Osteocyte (in vitro differentiated cells): ENCODE measurements at regions not wholly inside any gene's neighbourhood (a gene's known extent, or its start where the extent isn't known, plus 50 kb on each side); places are given as distances from the start of the nearest gene placed in this dataset.
A peak's percentile ranks its signal among the peaks of the same experiment; 100 is the strongest.

Experiments
- DNase-seq: peaks from one replicate; pipeline ENCODE4 v3.0.0; 2021; ENCODE audit warnings: mixed read lengths; ENCODE audit not compliant: unreplicated experiment; ENCODE audit errors: extremely low spot score
- H3K27ac Mint-ChIP-seq: one replicate; pipeline ENCODE4 v1.8.0; 2021; ENCODE audit warnings: mild to moderate bottlenecking, mixed read lengths; ENCODE audit not compliant: unreplicated experiment
- H3K27me3 Mint-ChIP-seq: one replicate; pipeline ENCODE4 v1.8.0; 2021; ENCODE audit warnings: mixed read lengths; ENCODE audit not compliant: unreplicated experiment
- H3K36me3 Mint-ChIP-seq: one replicate; pipeline ENCODE4 v1.8.0; 2021; ENCODE audit warnings: mixed read lengths; ENCODE audit not compliant: unreplicated experiment
- H3K4me1 Mint-ChIP-seq: one replicate; pipeline ENCODE4 v1.8.0; 2021; ENCODE audit warnings: mixed read lengths; ENCODE audit not compliant: unreplicated experiment
- H3K4me3 Mint-ChIP-seq: one replicate; pipeline ENCODE4 v1.8.0; 2021; ENCODE audit warnings: mild to moderate bottlenecking, moderate library complexity, mixed read lengths; ENCODE audit not compliant: unreplicated experiment
- H3K9me3 Mint-ChIP-seq: one replicate; pipeline ENCODE4 v1.8.0; 2021; ENCODE audit warnings: mixed read lengths; ENCODE audit not compliant: unreplicated experiment
- CTCF ChIP-seq: fragments of 200-600 bp; sonication (generic); IDR thresholded peaks from 2 replicates; pipeline ENCODE4 v1.5.0; 2021; ENCODE audit warnings: antibody characterized with exemption, mild to moderate bottlenecking, moderate library complexity

DNA sequence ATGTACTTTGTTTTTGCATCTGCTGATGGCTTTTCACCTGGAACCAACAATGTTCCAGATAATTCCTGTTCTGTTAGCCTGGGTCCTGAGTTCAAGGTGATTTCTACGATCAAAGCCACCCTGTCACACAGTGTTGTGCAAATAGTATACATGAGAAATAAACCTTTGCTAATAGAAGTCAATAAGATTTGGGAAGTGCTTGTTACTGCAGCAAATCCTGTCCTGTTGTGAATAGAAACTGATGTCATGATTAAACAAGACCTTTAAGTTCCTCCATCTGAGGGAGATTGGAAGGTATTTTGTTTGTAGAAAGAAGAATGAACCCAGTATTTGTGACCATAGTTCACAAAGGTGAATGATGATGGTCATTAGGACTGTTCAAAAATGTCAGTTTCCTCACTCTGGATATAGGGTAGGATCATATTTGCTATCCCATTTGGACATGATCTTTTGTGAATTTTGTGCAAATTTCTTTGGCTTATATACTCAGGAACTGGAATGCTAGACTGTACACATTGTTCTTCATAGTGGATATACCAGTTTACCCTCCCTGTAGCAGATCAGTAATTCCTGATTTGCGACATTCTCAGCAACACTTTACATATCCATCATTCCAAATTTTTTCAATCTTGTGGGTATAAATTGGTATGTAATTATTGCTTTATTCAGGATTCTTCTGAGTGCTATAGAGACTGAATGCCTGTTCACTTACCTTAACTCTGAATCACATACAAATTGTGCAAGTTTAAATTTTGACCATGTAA is 428.5 kb downstream of the METTL15 start:
- no peak overlapping the region for H3K27ac Mint-ChIP-seq
- DNase-seq: no peak
- no peak overlapping the region for H3K4me3 Mint-ChIP-seq
- TF ChIP-seq CTCF: no peak
- no peaks in the 10 kb centered on the region for H3K27me3 Mint-ChIP-seq
- peaks cover 3% of the 10 kb centered on the region for H3K4me1 Mint-ChIP-seq
- peaks cover 6% of the 10 kb centered on the region for H3K9me3 Mint-ChIP-seq
- peaks cover 2% of the 10 kb centered on the region for H3K36me3 Mint-ChIP-seq

GRCh38 chr11:28535677-28536076 is 427.5 kb downstream of the METTL15 start:
- no peak overlapping the region for H3K4me3 Mint-ChIP-seq
- peaks cover 3% of the 10 kb centered on the region for H3K4me1 Mint-ChIP-seq
- peaks cover 2% of the 10 kb centered on the region for H3K36me3 Mint-ChIP-seq
- DNase-seq: no peak
- H3K9me3 Mint-ChIP-seq: peaks cover 6% of the 10 kb centered on the region
- H3K27ac Mint-ChIP-seq: no peak overlapping the region
- TF ChIP-seq CTCF: no peak
- H3K27me3 Mint-ChIP-seq: no peaks in the 10 kb centered on the region

DNA sequence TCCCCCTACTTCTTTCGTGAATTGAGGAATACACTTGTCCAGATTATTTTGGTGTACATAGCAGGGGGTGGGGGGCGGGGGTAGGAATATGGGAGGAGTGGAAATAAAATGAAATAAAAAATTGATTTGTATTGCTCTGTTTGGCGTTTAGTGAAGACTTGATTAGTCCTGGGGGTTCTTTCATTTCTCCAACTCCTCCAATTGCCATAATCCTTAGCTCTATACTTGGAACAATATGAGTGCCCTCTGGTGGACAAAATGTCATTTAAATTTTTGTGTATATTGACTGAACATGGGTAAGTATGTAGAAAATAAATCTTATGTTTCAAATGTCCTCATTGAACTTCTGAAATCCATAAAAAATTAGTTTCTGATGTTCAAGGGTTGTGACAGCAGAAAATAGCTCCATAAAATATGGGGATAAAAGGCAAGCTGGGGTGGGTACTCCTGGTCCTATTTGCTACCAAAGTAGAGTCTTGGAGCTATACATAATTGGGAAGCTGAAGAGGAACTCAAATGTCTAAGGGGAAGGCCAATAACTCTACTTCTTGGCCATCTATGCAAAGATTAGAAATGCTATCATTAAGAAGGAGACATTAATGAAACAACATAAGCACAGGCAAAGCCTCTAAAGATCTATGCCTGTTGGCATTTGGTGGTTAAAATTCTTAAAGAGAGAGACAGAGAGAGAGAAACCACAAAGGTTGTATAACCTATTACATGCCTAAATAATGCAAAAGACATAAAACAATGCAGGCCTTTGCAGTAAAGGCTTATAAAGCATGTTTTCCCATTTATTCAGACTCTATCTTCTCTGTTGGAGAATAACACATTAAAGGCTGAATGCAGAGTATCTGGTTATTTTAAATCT is 421.6 kb downstream of the METTL15 start:
- Mint-ChIP-seq H3K36me3 (peaks cover 10% of the 10 kb centered on the region), H3K4me3 (no peak overlapping the region), H3K4me1 (no peaks in the 10 kb centered on the region), H3K27ac (no peak overlapping the region), H3K27me3 (no peaks in the 10 kb centered on the region), H3K9me3 (no peaks in the 10 kb centered on the region)
- no peak for DNase-seq
- peak; percentile 58 for TF ChIP-seq CTCF

- peaks cover 14% of the 10 kb centered on the region for H3K36me3 Mint-ChIP-seq
- no peaks in the 10 kb centered on the region for H3K27me3 Mint-ChIP-seq
- no peak overlapping the region for H3K27ac Mint-ChIP-seq
- H3K9me3 Mint-ChIP-seq: peaks cover 6% of the 10 kb centered on the region
- no peak overlapping the region for H3K4me3 Mint-ChIP-seq
- DNase-seq: no peak
- no peak for TF ChIP-seq CTCF
- no peaks in the 10 kb centered on the region for H3K4me1 Mint-ChIP-seq
These were observed 420.9 kb downstream of the METTL15 start for GRCh38 chr11:28529046-28529445.

GRCh38 chr11:28528217-28528616 is 420.0 kb downstream of the METTL15 start:
- H3K36me3 Mint-ChIP-seq: peaks cover 14% of the 10 kb centered on the region
- no peak for TF ChIP-seq CTCF
- no peak overlapping the region for H3K4me3 Mint-ChIP-seq
- no peaks in the 10 kb centered on the region for H3K27me3 Mint-ChIP-seq
- no peak for DNase-seq
- no peaks in the 10 kb centered on the region for H3K4me1 Mint-ChIP-seq
- no peak overlapping the region for H3K27ac Mint-ChIP-seq
- peaks cover 6% of the 10 kb centered on the region for H3K9me3 Mint-ChIP-seq
